HG02943 (cell line): ENCODE measurements at regions not wholly inside any gene's neighbourhood (a gene's known extent, or its start where the extent isn't known, plus 50 kb on each side); places are given as distances from the start of the nearest gene placed in this dataset.
"Not testable (repeated sequence)": the region's sequence is repeated elsewhere in the genome, so short reads cannot be mapped to it uniquely, and the experiment has no call there.

Source experiments
- ATAC-seq: cut with Tn5 transposase; IDR thresholded peaks from one replicate; pipeline ENCODE4 v1.9.1; 2021; ENCODE audit warnings: mild to moderate bottlenecking, low read depth, moderate library complexity; ENCODE audit not compliant: unreplicated experiment

GRCh38 chr20:48390981-48391380, 436.8 kb downstream of the PREX1 start:
- no peak for ATAC-seq

GRCh38 chr20:48387675-48388074, 440.1 kb downstream of the PREX1 start:
- no peak for ATAC-seq

GRCh38 chr20:48385527-48385926, 442.3 kb downstream of the PREX1 start:
- ATAC-seq: no peak

GRCh38 chr20:48385114-48385513, 442.7 kb downstream of the PREX1 start:
- no peak for ATAC-seq

- ATAC-seq: no peak
Measured at GRCh38 chr20:48384147-48384818, 443.5 kb downstream of the PREX1 start.

GRCh38 chr20:48383252-48383651, 444.5 kb downstream of the PREX1 start:
- no peak for ATAC-seq

- no peak for ATAC-seq
Measured at GRCh38 chr20:48382304-48382703, 445.5 kb downstream of the PREX1 start.

GRCh38 chr20:48381353-48382120, 446.3 kb downstream of the PREX1 start:
- ATAC-seq: no peak

- no peak for ATAC-seq
Measured at GRCh38 chr20:48380661-48381060, 447.1 kb downstream of the PREX1 start.

- ATAC-seq: no peak
Measured at GRCh38 chr20:48378976-48379675, 448.7 kb downstream of the PREX1 start.

GRCh38 chr20:48377940-48378339, 449.9 kb downstream of the PREX1 start:
- no peak for ATAC-seq

- no peak for ATAC-seq
Measured at GRCh38 chr20:48375804-48376203, 452.0 kb downstream of the PREX1 start.

GRCh38 chr20:48374991-48375595, 452.7 kb downstream of the PREX1 start:
- no peak for ATAC-seq

- ATAC-seq: not testable (repeated sequence)
Measured at GRCh38 chr20:48374031-48374907, 453.5 kb downstream of the PREX1 start.

GRCh38 chr20:48373555-48373934, 454.3 kb downstream of the PREX1 start:
- ATAC-seq: no peak

GRCh38 chr20:48372851-48373554, 454.8 kb downstream of the PREX1 start:
- not testable (repeated sequence) for ATAC-seq

GRCh38 chr20:48371211-48371610, 456.6 kb downstream of the PREX1 start:
- ATAC-seq: no peak

- ATAC-seq: not testable (repeated sequence)
Measured at GRCh38 chr20:48368580-48369021, 459.2 kb downstream of the PREX1 start.
